BLaER1 treated with 17β-estradiol and CSF1 and Interleukin-3, amounts not matched to agents 10 nM and 100 nM (cell line): ENCODE measurements at regions not wholly inside any gene's neighbourhood (a gene's known extent, or its start where the extent isn't known, plus 50 kb on each side); places are given as distances from the start of the nearest gene placed in this dataset.

Source experiments
- H3K27ac ChIP-seq, 11 experiments: shearing (Covaris generic); formaldehyde crosslinking; 2 replicates each; pipeline ENCODE4 v1.8.1; 2022
- H3K27me3 ChIP-seq, 11 experiments: shearing (Covaris generic); formaldehyde crosslinking; 2 replicates each; pipeline ENCODE4 v1.8.1; 2022
- H3K36me3 ChIP-seq, 11 experiments: shearing (Covaris generic); formaldehyde crosslinking; 2 replicates each; pipeline ENCODE4 v1.8.1; 2022
- H3K4me1 ChIP-seq, 10 experiments: shearing (Covaris generic); formaldehyde crosslinking; 2 replicates each; pipeline ENCODE4 v1.8.1; 2022
- H3K4me2 ChIP-seq, 11 experiments: shearing (Covaris generic); formaldehyde crosslinking; 2 replicates each; pipeline ENCODE4 v1.8.1; 2022
- H3K4me3 ChIP-seq, 10 experiments: shearing (Covaris generic); formaldehyde crosslinking; 2 replicates each; pipeline ENCODE4 v1.8.1; 2022
- H3K9ac ChIP-seq, 11 experiments: shearing (Covaris generic); formaldehyde crosslinking; 2 replicates each; pipeline ENCODE4 v1.8.1; 2022
- H3K9me3 ChIP-seq, 11 experiments: shearing (Covaris generic); formaldehyde crosslinking; replicated peaks in 1 of 11; 2 replicates each; pipeline ENCODE4 v1.8.1; 2022
- H4K20me1 ChIP-seq, 11 experiments: shearing (Covaris generic); formaldehyde crosslinking; 2 replicates each; pipeline ENCODE4 v1.8.1; 2022
- Cebpa-rat ChIP-seq, 11 experiments: shearing (Covaris generic); IDR thresholded peaks; 2 replicates each; pipeline ENCODE4 v1.8.1; 2022

DNA sequence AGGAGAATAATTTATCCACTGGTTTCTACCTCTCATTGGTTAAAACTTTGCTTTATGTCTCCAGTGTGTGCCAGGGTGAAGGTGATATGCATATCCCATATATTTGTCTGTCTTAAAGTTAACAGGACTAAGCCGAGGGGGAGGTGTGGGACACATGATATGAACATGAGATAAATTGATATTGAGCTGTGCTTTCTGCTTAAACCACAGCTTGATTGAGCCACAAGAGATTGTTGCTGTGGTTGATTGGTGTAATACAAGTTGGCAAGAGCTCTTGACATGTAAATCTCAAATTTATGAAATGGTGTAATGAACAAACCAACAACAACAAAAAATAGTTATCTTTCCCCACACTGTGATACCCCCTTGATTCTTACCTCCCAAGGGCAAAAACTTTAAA lies 1295.5 kb upstream of the NCAM2 start:
- Histone ChIP-seq H3K4me3 (no peak overlapping the region), H3K9ac (no peak overlapping the region), H3K36me3 (no peaks in the 10 kb centered on the region), H3K27ac (no peak overlapping the region), H3K27me3 (no peaks in the 10 kb centered on the region), H3K4me2 (no peak overlapping the region), H4K20me1 (no peaks in the 10 kb centered on the region), H3K4me1 (no peaks in the 10 kb centered on the region), H3K9me3 (peaks cover 0 to 12% (median 0%) of the 10 kb centered on the region in 11 experiments; a peak in 6 of 22 replicates)
- no peak for TF ChIP-seq Cebpa-rat (IDR thresholded peaks at IDR 0.05)

DNA sequence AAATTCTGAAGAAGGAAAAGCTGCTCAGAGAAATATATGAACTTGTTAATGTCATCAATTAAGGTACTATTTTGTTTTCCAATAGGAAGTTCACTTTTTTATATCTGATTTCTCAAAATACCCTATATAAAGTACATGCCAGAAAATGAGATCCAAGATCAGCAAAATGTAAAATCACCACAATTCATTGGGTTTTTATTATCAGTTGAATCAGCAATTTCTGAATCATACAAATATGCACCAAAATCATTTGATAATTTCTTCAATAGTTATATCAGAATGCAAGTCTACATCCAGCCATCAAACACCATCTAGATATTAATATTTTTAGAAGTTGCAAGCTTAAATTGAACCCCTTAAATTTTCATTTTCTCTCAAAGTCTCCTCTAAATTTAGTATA lies 1293.4 kb upstream of the NCAM2 start:
- Histone ChIP-seq H3K4me3 (no peak overlapping the region), H3K9ac (no peak overlapping the region), H3K27ac (no peak overlapping the region), H3K4me2 (no peak overlapping the region), H3K9me3 (peaks cover 0 to 22% (median 3%) of the 10 kb centered on the region in 11 experiments; a peak in 6 of 22 replicates), H3K4me1 (no peaks in the 10 kb centered on the region), H4K20me1 (no peaks in the 10 kb centered on the region), H3K27me3 (no peaks in the 10 kb centered on the region), H3K36me3 (no peaks in the 10 kb centered on the region)
- no peak for TF ChIP-seq Cebpa-rat (IDR thresholded peaks at IDR 0.05)

DNA sequence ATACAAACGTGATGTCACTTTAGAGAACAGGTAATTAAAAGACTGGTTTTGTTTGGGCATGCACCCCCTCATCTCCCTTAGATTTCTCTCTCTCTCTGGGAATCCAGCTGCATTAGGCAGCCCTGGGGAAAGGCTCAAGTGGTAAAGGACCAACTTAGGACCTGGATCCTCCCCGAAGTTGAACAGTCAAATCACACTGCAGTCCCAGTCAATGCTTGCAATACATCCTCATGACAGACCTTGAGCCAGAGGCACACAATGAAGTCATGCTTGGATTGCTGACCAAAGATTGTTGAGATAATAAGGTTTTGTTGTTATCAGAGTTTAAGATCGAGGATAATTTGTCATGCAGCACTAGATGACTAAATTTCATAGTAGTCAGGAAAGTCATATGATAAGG lies 1285.8 kb upstream of the NCAM2 start:
- no peak overlapping the region for H3K4me3 ChIP-seq
- TF ChIP-seq Cebpa-rat (IDR thresholded peaks at IDR 0.05), result no peak
- no peak overlapping the region for H3K4me2 ChIP-seq
- no peak overlapping the region for H3K27ac ChIP-seq
- H4K20me1 ChIP-seq, result no peaks in the 10 kb centered on the region
- H3K9me3 ChIP-seq, result peaks cover 0 to 13% (median 0%) of the 10 kb centered on the region in 11 experiments; a peak in 3 of 22 replicates
- H3K27me3 ChIP-seq, result no peaks in the 10 kb centered on the region
- no peak overlapping the region for H3K9ac ChIP-seq
- no peaks in the 10 kb centered on the region for H3K36me3 ChIP-seq
- no peaks in the 10 kb centered on the region for H3K4me1 ChIP-seq

DNA sequence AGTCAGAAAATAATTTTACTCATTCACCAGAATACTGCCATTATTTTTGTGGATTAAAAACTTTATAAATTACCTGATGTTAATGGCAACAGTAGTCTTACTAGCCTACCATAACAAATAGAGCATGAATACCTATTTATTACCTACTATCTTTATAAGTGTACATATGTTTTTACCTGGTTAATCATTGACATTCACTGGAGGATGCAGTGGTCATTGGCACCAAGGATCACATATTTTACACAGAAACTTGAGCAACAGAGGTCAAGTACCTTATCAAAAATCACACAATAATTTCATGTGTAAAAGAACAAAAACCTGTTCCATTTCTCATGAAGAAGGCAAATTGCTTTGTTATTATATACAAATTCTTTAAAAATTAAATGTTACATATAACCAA lies 1284.9 kb upstream of the NCAM2 start:
- peaks cover 0 to 4% (median 0%) of the 10 kb centered on the region in 11 experiments; a peak in 2 of 22 replicates for H3K9me3 ChIP-seq

DNA sequence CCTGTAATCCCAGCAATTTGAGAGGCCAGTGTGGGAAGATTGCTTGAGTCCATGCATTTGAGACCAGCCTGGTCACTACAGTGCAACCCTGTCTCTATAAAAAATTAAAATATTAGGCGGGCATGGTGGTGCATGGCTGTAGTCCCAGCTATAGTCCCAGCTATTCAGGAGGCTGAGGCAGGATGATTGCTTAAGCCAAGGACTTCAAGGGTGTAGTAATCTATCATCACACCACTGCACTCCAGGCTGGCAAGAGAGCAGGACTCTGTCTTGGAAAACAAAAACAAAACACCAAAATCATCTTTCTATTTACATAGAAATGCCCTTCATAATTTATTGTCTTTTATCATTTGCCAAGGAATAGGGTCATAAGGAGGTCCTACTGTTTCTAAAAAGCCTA lies 1274.1 kb upstream of the NCAM2 start:
- Histone ChIP-seq H3K27me3 (no peaks in the 10 kb centered on the region), H3K36me3 (no peaks in the 10 kb centered on the region), H3K4me1 (no peaks in the 10 kb centered on the region), H3K4me3 (no peak overlapping the region), H3K9me3 (peaks cover 0 to 9% (median 0%) of the 10 kb centered on the region in 11 experiments; a peak in 5 of 22 replicates), H3K27ac (no peak overlapping the region), H4K20me1 (no peaks in the 10 kb centered on the region), H3K9ac (no peak overlapping the region), H3K4me2 (no peak overlapping the region)
- TF ChIP-seq Cebpa-rat (IDR thresholded peaks at IDR 0.05), result no peak

More for the DNA sequence above, 1284.9 kb upstream of the NCAM2 start:
- H3K4me2 ChIP-seq, result no peak overlapping the region
- H3K36me3 ChIP-seq, result no peaks in the 10 kb centered on the region
- no peak overlapping the region for H3K4me3 ChIP-seq
- H3K27ac ChIP-seq, result no peak overlapping the region
- no peaks in the 10 kb centered on the region for H4K20me1 ChIP-seq
- H3K27me3 ChIP-seq, result no peaks in the 10 kb centered on the region
- no peak overlapping the region for H3K9ac ChIP-seq
- H3K4me1 ChIP-seq, result no peaks in the 10 kb centered on the region
- no peak for TF ChIP-seq Cebpa-rat (IDR thresholded peaks at IDR 0.05)

DNA sequence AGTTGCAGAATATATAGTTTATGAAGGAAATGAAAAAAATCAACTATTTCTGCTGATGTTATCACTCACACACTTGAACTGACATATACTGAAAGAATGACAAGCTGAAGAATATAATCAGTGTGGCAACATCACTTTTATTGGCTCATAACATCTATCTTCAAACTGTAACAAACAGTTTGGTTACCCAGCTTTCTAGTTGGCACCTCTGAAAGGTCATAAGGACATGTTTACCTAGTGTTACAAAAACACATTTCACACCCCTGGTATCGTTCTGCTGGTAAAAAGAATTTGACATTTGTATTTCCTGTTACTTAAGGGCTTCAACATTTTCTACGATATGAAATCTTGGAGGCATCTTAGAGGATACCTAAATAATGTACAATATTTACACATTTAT lies 1267.0 kb upstream of the NCAM2 start:
- TF ChIP-seq Cebpa-rat (IDR thresholded peaks at IDR 0.05), result no peak
- no peaks in the 10 kb centered on the region for H3K9me3 ChIP-seq

DNA sequence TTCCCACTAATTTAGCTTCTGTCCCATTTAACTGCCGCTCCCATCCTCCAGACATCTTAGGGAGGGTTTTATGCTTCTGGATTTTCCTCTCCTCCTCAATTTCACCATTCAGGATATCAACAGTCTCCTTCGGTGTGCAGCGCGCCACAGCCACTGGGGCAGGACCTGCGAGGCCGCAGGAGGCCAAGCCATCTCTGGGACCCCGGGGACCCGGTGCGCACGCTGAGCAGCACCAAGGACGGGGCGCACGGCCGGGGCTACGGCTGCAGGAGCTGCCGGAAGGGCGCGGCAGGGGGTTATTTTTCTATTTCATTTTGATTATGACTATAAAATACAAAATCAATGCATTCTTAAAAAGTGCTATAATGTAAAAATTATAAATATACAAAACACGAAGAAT lies 1238.4 kb upstream of the NCAM2 start:
- H3K4me2 ChIP-seq, result no peak overlapping the region
- no peak overlapping the region for H3K27ac ChIP-seq
- H3K36me3 ChIP-seq, result no peaks in the 10 kb centered on the region
- no peaks in the 10 kb centered on the region for H3K4me1 ChIP-seq
- no peak overlapping the region for H3K4me3 ChIP-seq
- no peak overlapping the region for H3K9ac ChIP-seq
- no peaks in the 10 kb centered on the region for H3K9me3 ChIP-seq
- H4K20me1 ChIP-seq, result no peaks in the 10 kb centered on the region
- no peak for TF ChIP-seq Cebpa-rat (IDR thresholded peaks at IDR 0.05)
- no peaks in the 10 kb centered on the region for H3K27me3 ChIP-seq

More for the DNA sequence above, 1267.0 kb upstream of the NCAM2 start:
- H3K4me3 ChIP-seq, result no peak overlapping the region
- no peak overlapping the region for H3K9ac ChIP-seq
- no peak overlapping the region for H3K27ac ChIP-seq
- H4K20me1 ChIP-seq, result no peaks in the 10 kb centered on the region
- H3K27me3 ChIP-seq, result no peaks in the 10 kb centered on the region
- H3K4me1 ChIP-seq, result no peaks in the 10 kb centered on the region
- H3K36me3 ChIP-seq, result no peaks in the 10 kb centered on the region
- no peak overlapping the region for H3K4me2 ChIP-seq

DNA sequence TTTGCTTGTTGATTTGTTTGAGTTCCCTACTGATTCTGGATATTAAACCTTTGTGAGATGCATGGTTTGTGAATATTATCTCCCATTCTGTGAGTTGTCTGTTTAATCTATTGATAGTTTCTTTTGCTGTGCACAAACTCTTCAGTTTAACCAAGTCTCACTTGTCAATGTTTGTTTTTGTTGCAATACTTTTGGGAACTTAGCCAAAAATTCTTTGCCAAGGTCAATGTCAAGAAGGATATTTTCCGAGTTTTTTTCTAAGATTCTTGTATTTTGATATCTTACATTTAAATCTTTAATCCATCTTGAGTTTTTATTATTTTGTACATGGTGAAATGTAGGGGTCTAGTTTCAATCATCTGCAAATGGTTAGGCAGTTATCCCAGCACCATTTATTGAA lies 1230.7 kb upstream of the NCAM2 start:
- Histone ChIP-seq H3K27ac (no peak overlapping the region), H4K20me1 (no peaks in the 10 kb centered on the region), H3K36me3 (no peaks in the 10 kb centered on the region), H3K4me3 (no peak overlapping the region), H3K4me1 (no peaks in the 10 kb centered on the region), H3K4me2 (no peak overlapping the region), H3K9me3 (no peaks in the 10 kb centered on the region), H3K27me3 (no peaks in the 10 kb centered on the region), H3K9ac (no peak overlapping the region)
- TF ChIP-seq Cebpa-rat (IDR thresholded peaks at IDR 0.05), result no peak

DNA sequence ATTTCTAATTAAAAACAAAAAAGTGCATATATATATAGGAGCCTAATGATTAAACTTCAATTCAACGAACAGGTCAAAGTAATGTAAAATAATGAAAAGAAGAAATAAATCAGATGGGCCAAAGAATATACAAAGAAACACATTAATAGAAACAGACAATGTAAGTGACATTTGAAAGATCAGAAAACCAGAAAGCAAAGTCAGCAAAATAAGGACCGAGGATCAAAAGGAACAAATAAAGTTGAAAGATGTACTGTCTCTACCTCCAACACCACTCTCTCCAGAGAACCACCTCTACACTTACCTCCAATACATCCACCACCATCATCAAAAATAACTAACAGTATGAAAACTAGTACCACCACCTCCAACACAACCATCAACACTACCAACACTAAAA lies 1226.3 kb upstream of the NCAM2 start:
- H3K4me3 ChIP-seq, result no peak overlapping the region
- H4K20me1 ChIP-seq, result no peaks in the 10 kb centered on the region
- TF ChIP-seq Cebpa-rat (IDR thresholded peaks at IDR 0.05), result no peak
- H3K9me3 ChIP-seq, result no peaks in the 10 kb centered on the region
- no peaks in the 10 kb centered on the region for H3K4me1 ChIP-seq
- no peaks in the 10 kb centered on the region for H3K27me3 ChIP-seq
- no peak overlapping the region for H3K27ac ChIP-seq
- no peak overlapping the region for H3K4me2 ChIP-seq
- no peak overlapping the region for H3K9ac ChIP-seq
- H3K36me3 ChIP-seq, result no peaks in the 10 kb centered on the region

DNA sequence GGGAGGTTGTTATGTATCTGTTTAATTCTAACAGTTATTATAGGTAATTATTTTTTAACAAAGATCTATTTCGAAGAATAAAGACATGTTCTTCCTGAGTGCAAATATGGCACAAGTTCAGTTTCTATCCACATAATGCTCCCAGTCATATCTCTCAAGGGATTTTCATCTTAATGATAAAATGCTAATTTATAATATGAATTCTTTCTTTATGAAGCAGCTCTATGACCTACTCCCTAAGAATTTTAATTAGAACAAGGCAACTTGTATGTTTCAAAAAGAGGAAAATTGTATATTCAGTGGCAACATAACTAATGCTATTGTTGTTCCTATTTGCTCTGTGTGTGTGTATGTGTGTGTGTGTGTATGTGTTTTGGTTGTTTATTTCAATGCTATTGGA lies 1222.1 kb upstream of the NCAM2 start:
- H3K4me1 ChIP-seq, result no peaks in the 10 kb centered on the region
- H4K20me1 ChIP-seq, result no peaks in the 10 kb centered on the region
- no peaks in the 10 kb centered on the region for H3K36me3 ChIP-seq
- no peak overlapping the region for H3K27ac ChIP-seq
- H3K9me3 ChIP-seq, result no peaks in the 10 kb centered on the region
- H3K9ac ChIP-seq, result no peak overlapping the region
- H3K4me3 ChIP-seq, result no peak overlapping the region
- H3K27me3 ChIP-seq, result no peaks in the 10 kb centered on the region
- no peak overlapping the region for H3K4me2 ChIP-seq
- TF ChIP-seq Cebpa-rat (IDR thresholded peaks at IDR 0.05), result no peak
